Bronchial epithelial cell (primary cell): ENCODE measurements at regions not wholly inside any gene's neighbourhood (a gene's known extent, or its start where the extent isn't known, plus 50 kb on each side); places are given as distances from the start of the nearest gene placed in this dataset.
"Not testable (repeated sequence)": the region's sequence is repeated elsewhere in the genome, so short reads cannot be mapped to it uniquely, and the experiment has no call there.

Source experiments
- DNase-seq: peaks from one replicate; pipeline ENCODE4 v3.0.0-alpha.2; 2010; ENCODE audit warnings: low read depth
- FAIRE-seq: peaks from 2 replicates; lab custom pipeline; 2011; peaks lifted over from hg19 to GRCh38; lab: Jason Lieb, UNC
- H3K27me3 ChIP-seq: 2 replicates; pipeline ENCODE4 v1.5.1; 2011; ENCODE audit warnings: low read length; ENCODE audit not compliant: control insufficient read depth, insufficient read depth
- H3K36me3 ChIP-seq: 2 replicates; pipeline ENCODE4 v1.5.1; 2011; ENCODE audit warnings: low read length; ENCODE audit not compliant: control insufficient read depth, insufficient read depth
- H3K4me3 ChIP-seq: 2 replicates; pipeline ENCODE4 v1.5.1; 2011; ENCODE audit warnings: mild to moderate bottlenecking, low read depth, low read length, control low read depth
- CTCF ChIP-seq: IDR thresholded peaks from 2 replicates; pipeline ENCODE4 v1.5.1; 2011; ENCODE audit warnings: mild to moderate bottlenecking, moderate library complexity, low read length, control low read depth, inconsistent platforms; ENCODE audit not compliant: insufficient read depth, severe bottlenecking

DNA sequence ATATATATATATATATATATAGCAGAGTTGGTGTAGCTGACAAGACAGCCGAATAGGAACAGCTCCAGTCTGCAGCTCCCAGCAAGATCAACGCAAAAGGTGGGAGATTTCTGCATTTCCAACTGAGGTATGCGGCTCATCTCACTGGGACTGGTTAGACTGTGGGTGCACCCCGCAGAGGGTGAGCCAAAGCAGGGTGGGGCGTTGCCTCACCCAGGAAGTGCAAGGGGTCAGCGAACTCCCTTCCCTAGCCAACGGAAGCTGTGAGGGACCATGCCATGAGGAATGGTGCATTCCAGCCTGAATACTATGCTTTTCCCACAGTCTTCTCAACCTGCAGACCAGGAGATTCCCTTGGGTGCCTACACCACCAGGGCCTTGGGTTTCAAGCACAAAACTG, 81.7 kb upstream of the ST3GAL6 start:
- no peak for DNase-seq
- FAIRE-seq, result no peak
- no peaks in the 10 kb centered on the region for H3K27me3 ChIP-seq
- no peaks in the 10 kb centered on the region for H3K36me3 ChIP-seq
- H3K4me3 ChIP-seq, result no peak overlapping the region
- TF ChIP-seq CTCF, result no peak

GRCh38 chr3:98682391-98682790, 80.7 kb upstream of the ST3GAL6 start:
- not testable (repeated sequence) for FAIRE-seq, H3K36me3 ChIP-seq, DNase-seq, H3K4me3 ChIP-seq, H3K27me3 ChIP-seq

GRCh38 chr3:98688363-98688762, 74.8 kb upstream of the ST3GAL6 start:
- no peaks in the 10 kb centered on the region for H3K36me3 ChIP-seq
- no peak overlapping the region for H3K4me3 ChIP-seq
- TF ChIP-seq CTCF, result no peak
- FAIRE-seq (no peak), DNase-seq (no peak)
- no peaks in the 10 kb centered on the region for H3K27me3 ChIP-seq

DNA sequence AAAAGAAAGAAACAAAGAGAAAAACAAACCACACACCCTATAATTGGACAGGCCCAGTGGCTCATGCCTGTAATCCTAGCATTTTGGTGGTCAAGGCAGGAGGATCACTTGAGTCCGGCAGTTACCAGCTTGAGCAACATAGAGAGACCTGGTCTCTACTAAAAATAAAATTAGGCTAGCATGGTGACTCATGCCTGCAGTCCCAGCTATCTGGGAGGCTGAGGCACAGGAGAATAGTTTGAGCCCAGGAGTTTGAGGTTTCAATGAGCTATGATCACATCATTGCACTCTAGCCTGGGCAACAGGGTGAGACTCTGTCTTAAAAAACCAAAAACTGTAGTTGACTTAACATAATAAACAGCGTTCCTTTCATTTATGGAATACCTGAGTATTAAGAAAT, 72.3 kb upstream of the ST3GAL6 start:
- FAIRE-seq (no peak), DNase-seq (peak; percentile 44)
- Histone ChIP-seq H3K4me3 (no peak overlapping the region), H3K27me3 (no peaks in the 10 kb centered on the region), H3K36me3 (no peaks in the 10 kb centered on the region)
- TF ChIP-seq CTCF, result no peak

DNA sequence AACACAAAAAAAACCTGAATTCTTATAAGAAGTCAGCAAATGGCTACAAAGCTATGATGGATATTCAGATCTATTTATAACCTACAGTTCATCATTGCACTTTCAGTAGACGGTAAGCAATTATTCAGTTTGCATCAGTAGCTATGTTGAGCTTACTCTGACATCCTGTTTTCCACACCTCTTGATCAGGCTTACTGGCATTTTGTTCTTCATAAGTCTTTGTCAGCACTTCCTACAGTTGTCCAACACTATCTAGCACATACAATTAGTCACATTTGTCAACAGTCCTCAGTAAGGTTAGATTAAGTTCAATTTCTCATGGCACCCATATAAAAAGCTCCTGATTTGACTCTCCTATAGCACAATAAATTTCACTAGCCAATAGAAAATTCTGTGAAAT, 71.2 kb upstream of the ST3GAL6 start:
- TF ChIP-seq CTCF, result no peak
- DNase-seq (peak; percentile 76), FAIRE-seq (no peak)
- Histone ChIP-seq H3K27me3 (no peaks in the 10 kb centered on the region), H3K36me3 (no peaks in the 10 kb centered on the region), H3K4me3 (no peak overlapping the region)

DNA sequence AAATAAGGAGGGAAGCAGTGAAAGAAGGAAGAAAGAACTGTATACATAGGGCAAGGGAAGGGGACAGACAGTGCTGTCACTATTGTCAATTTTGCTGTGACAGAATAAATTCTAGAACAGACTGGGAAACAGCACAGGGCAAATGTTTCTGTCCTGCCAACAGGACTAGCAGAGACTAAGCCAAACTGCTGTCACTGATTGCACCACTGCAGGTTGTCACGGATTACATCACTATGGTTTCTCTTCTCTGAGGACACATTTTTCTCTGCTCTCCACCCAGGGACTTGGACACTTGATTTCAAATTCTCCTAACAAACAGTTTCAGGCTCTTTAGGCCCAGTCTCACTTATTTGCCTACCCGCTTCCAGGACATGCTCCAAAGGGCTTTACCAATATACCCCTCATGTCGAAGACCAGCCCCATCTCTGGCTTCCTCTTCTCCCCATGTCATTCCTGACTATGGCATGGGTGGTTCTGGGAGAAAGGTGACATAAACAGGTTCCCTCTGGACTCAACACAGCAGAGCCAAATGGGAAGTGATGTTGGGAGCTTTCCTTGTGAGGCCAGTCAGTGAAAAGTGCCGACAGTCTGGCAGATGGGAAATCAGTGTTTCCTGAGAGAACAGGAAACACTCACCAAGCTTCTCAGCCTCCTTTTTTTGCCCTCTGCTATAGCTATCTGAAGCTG, 70.2 kb upstream of the ST3GAL6 start:
- TF ChIP-seq CTCF, result no peak
- H3K4me3 ChIP-seq, result no peak overlapping the region
- no peak for DNase-seq
- H3K27me3 ChIP-seq, result no peaks in the 10 kb centered on the region
- H3K36me3 ChIP-seq, result no peaks in the 10 kb centered on the region
- FAIRE-seq, result no peak
